NT2/D1 (cell line): ENCODE measurements at regions not wholly inside any gene's neighbourhood (a gene's known extent, or its start where the extent isn't known, plus 50 kb on each side); places are given as distances from the start of the nearest gene placed in this dataset.

Source experiments
- SUZ12 ChIP-seq: IDR thresholded peaks from 2 replicates; pipeline ENCODE4 v1.6.1; 2011; ENCODE audit not compliant: insufficient read length, insufficient read depth; ENCODE audit errors: extremely low read depth
- ZNF274 ChIP-seq: IDR thresholded peaks from 2 replicates; pipeline ENCODE4 v1.6.1; 2011; ENCODE audit warnings: mild to moderate bottlenecking, low read depth, low read length

DNA sequence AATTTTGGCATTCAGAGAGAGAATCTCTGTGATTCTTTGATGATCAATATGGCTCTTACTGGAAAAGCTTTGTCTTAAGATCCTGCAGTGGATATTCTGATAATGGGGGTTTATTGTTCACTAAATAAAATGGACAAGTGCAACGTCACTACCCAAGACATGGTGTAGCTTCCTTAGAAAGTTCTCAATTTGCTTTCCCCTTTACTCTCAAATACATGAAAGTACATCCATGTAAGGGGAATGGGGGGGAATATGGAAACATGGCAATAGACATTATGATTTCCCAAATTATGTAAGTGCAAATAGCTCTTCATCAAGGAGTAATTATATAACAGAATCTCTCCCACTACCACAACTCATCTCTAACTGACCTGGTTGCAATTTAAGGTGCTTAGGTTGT, 126.3 kb upstream of the DPYD start:
- TF ChIP-seq SUZ12, result no peak
- TF ChIP-seq ZNF274, result no peak
